ENCODE measurements at regions not wholly inside any gene's neighbourhood (a gene's known extent, or its start where the extent isn't known, plus 50 kb on each side); places are given as distances from the start of the nearest gene placed in this dataset.
"Not testable (repeated sequence)": the region's sequence is repeated elsewhere in the genome, so short reads cannot be mapped to it uniquely, and the experiment has no call there.

GRCh38 chr9:94026816-94027215, 57.4 kb upstream of the PTPDC1 start:
- no peak for TF ChIP-seq CTCF (IDR thresholded peaks at IDR 0.05; ENCODE audit: low read depth, low read length)
- no peak overlapping the region for H3K27ac ChIP-seq (ENCODE audit: low read depth, low read length)
- no peaks in the 10 kb centered on the region for H3K27me3 ChIP-seq (ENCODE audit: control insufficient read depth, insufficient read depth, low read length)
- no peak overlapping the region for H3K4me3 ChIP-seq (ENCODE audit: low read depth, low read length)
- ChIA-PET POLR2A (no interaction called here), CTCF (interaction anchor here (1.6 to 2.3 kb wide), 2 partner anchors 13 to 187 kb away, joined by 5 to 9 read pairs; no protein-coding TSS in a partner anchor)
- DNase-seq (ENCODE audit: low read depth, low spot score) = no peak
- peaks cover 7% of the 10 kb centered on the region for H3K9me3 ChIP-seq (ENCODE audit: control insufficient read depth, insufficient read depth, low read length)

- H3K27me3 ChIP-seq (ENCODE audit: control insufficient read depth, insufficient read depth, low read length); H3K27ac ChIP-seq (ENCODE audit: low read depth, low read length); H3K9me3 ChIP-seq (ENCODE audit: control insufficient read depth, insufficient read depth, low read length); DNase-seq (ENCODE audit: low read depth, low spot score); H3K4me3 ChIP-seq (ENCODE audit: low read depth, low read length); CTCF ChIA-PET; POLR2A ChIA-PET: not testable (repeated sequence)
Observed at GRCh38 chr9:94022476-94022875, 61.8 kb upstream of the PTPDC1 start.

GRCh38 chr9:94020836-94021235, 63.4 kb upstream of the PTPDC1 start:
- DNase-seq (ENCODE audit: low read depth, low spot score); H3K4me3 ChIP-seq (ENCODE audit: low read depth, low read length); H3K27me3 ChIP-seq (ENCODE audit: control insufficient read depth, insufficient read depth, low read length); H3K9me3 ChIP-seq (ENCODE audit: control insufficient read depth, insufficient read depth, low read length); H3K27ac ChIP-seq (ENCODE audit: low read depth, low read length); POLR2A ChIA-PET; CTCF ChIA-PET: not testable (repeated sequence)

GRCh38 chr9:94018628-94019027, 63.5 kb upstream of the BARX1 start:
- no peaks in the 10 kb centered on the region for H3K9me3 ChIP-seq (ENCODE audit: control insufficient read depth, insufficient read depth, low read length)
- H3K27ac ChIP-seq (ENCODE audit: low read depth, low read length) = peak overlapping the region; percentile 49
- CTCF ChIA-PET = interaction anchor here (0.6 to 1.9 kb wide), 3 partner anchors 47 to 355 kb away, joined by 3 to 11 read pairs (median 6); no protein-coding TSS in a partner anchor
- POLR2A ChIA-PET = interaction anchor here (0.5 to 0.6 kb wide), 2 partner anchors 220 to 237 kb away, joined by 3 to 4 read pairs; no protein-coding TSS in a partner anchor
- TF ChIP-seq CTCF (IDR thresholded peaks at IDR 0.05; ENCODE audit: low read depth, low read length) = no peak
- H3K27me3 ChIP-seq (ENCODE audit: control insufficient read depth, insufficient read depth, low read length) = no peaks in the 10 kb centered on the region
- DNase-seq (ENCODE audit: low read depth, low spot score) = peak; percentile 68
- H3K4me3 ChIP-seq (ENCODE audit: low read depth, low read length) = no peak overlapping the region

GRCh38 chr9:94017939-94018531, 62.9 kb upstream of the BARX1 start:
- Histone ChIP-seq H3K4me3 (ENCODE audit: low read depth, low read length) (no peak overlapping the region), H3K27ac (ENCODE audit: low read depth, low read length) (peak overlapping the region; percentile 49), H3K27me3 (ENCODE audit: control insufficient read depth, insufficient read depth, low read length) (no peaks in the 10 kb centered on the region), H3K9me3 (ENCODE audit: control insufficient read depth, insufficient read depth, low read length) (no peaks in the 10 kb centered on the region)
- CTCF ChIA-PET = interaction anchor here (0.6 to 1.9 kb wide), 4 partner anchors 16 to 355 kb away, joined by 3 to 11 read pairs (median 6); no protein-coding TSS in a partner anchor
- no peak for DNase-seq (ENCODE audit: low read depth, low spot score)
- no peak for TF ChIP-seq CTCF (IDR thresholded peaks at IDR 0.05; ENCODE audit: low read depth, low read length)
- POLR2A ChIA-PET = interaction anchor here (0.6 kb wide), 1 partner anchor 122 kb away, joined by 7 read pairs; no protein-coding TSS in a partner anchor

- no peak for TF ChIP-seq CTCF (IDR thresholded peaks at IDR 0.05; ENCODE audit: low read depth, low read length)
- ChIA-PET POLR2A (no interaction called here), CTCF (interaction anchor here (0.8 to 6.1 kb wide), 3 partner anchors 15 to 197 kb away, joined by 3 to 319 read pairs (median 5); no protein-coding TSS in a partner anchor)
- no peak for DNase-seq (ENCODE audit: low read depth, low spot score)
- Histone ChIP-seq H3K9me3 (ENCODE audit: control insufficient read depth, insufficient read depth, low read length) (no peaks in the 10 kb centered on the region), H3K27me3 (ENCODE audit: control insufficient read depth, insufficient read depth, low read length) (no peaks in the 10 kb centered on the region), H3K27ac (ENCODE audit: low read depth, low read length) (no peak overlapping the region), H3K4me3 (ENCODE audit: low read depth, low read length) (no peak overlapping the region)
Observed at GRCh38 chr9:94016744-94017143, 61.6 kb upstream of the BARX1 start.
